Endometrium (tissue), 2 donors: ENCODE measurements at regions not wholly inside any gene's neighbourhood (a gene's known extent, or its start where the extent isn't known, plus 50 kb on each side); places are given as distances from the start of the nearest gene placed in this dataset.
"Not testable (repeated sequence)": the region's sequence is repeated elsewhere in the genome, so short reads cannot be mapped to it uniquely, and the experiment has no call there.

Experiments used
- FAIRE-seq: peaks from 2 replicates; lab custom pipeline; 2012; peaks lifted over from hg19 to GRCh38; lab: Jason Lieb, UNC
- donor health status: control.
- donor health status: control.

- FAIRE-seq = no peak
These were observed 54.4 kb upstream of the MSH6 start for GRCh38 chr2:47728551-47728950.

DNA sequence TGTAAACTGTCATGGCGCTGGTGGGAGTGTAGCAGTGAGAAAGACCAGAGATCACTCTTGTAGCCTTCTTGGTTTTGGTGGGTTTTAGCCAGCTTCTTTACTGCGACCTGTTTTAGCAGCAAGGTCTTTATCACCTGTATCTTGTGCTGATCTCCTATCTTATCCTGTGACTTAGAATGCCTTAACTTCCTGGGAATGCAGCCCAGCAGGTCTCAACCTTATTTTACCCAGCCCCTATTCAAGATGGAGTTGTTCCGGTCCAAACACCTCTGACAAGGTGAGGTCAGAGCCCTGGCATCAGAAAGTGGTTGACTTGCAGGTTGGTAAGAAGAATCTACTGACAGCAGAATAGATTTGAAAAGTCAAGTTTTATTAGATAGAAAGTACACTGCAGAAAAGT, 55.0 kb upstream of the MSH6 start:
- no peak for FAIRE-seq

DNA sequence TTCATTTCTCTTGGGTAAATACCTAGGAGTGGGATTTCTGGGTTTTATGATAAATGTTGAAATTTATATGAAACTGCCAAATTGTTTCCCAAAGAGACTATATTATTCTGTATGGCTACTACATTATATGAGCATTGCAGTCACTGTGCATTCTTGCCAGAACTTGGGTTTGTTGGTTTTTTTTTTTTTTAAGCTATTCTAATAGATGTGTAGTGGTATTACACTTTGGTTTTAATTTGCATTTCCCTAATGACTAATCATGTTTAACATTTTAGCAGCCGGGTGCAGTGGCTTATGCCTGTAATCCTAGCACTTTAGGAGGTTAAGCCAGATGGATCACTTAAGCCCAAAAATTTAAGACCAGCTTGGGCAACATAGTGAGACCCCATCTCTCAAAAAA, 56.0 kb upstream of the MSH6 start:
- not testable (repeated sequence) for FAIRE-seq

- FAIRE-seq = no peak
These were observed 57.1 kb upstream of the MSH6 start for GRCh38 chr2:47725808-47726207.

GRCh38 chr2:47724221-47724981, 58.5 kb upstream of the MSH6 start:
- no peak for FAIRE-seq

DNA sequence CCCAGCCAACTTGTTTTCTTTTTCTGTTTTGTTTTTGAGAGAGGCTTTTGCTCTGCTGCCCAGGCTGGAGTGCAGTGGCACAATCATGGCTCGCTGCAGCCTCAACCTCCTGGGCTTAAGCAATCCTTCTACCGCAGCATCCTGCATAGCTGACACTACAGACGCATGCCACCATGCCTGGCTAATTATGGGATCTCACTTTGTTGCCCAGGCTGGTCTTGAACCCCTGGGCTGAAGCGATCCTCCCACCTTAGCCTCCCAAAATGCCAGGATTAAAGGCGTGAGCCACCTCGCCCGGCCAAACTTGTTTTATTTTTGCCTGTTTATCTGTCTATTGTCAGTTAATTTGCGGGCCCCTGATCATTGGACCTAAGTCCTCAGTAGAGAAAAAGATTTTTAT, 61.6 kb upstream of the MSH6 start:
- FAIRE-seq = no peak

GRCh38 chr2:47720559-47720958, 62.4 kb upstream of the MSH6 start:
- no peak for FAIRE-seq

DNA sequence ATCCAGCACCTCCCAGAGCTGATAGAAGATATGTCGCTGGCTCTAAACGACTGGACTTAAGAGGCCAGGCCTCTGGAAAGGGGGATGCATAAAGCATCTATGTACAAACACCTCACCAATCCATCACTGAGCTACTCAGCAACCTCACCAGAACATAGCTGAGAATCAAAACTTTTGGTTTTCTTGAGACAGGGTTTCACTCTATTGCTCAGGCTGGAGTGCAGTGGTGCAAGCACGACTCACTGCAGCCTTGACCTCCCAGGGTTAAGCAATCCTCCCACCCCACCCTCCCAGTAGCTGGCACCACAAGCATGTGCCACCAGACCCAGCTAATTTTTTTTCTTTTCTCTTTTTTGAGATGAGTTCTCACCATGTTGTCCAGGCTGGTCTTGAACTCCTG, 62.9 kb upstream of the MSH6 start:
- FAIRE-seq = no peak

DNA sequence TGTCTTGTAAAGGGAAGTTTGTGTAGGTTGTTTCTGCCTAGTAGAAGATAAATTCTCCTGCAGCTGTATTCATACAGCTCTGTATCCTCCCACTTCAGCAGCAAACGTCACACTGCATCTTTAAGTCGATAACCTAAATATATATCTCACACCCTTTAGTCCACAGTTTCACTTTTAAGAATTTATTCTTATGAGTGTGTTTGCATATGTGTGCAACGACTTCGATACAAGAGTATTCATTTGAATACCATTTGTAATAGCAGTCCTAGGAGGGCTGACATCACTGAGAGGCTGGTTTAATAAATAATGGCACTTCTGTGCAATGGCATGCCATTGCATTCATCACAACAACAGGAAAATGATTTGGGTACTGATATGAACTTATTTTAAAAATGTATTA, 63.8 kb upstream of the MSH6 start:
- FAIRE-seq = no peak

- FAIRE-seq = not testable (repeated sequence)
These were observed 66.6 kb upstream of the MSH6 start for GRCh38 chr2:47716307-47716706.

DNA sequence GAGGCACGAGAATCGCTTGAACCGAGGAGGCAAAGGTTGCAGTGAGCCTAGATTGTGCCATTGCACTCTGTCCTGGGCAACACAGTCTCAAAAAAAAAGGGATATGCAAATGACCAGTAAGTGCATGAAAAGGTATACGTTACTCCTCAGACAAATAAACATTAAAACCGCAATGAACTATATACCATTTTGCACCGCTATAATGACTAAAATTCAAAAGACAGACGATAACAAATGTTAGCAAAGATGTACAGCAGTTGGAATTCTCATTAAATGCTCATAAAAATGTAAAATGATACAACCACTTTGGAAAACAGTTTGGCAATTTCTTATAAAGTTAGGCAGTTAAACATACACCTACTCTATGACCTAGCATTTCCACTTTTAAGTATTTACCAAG, 67.4 kb upstream of the MSH6 start:
- no peak for FAIRE-seq

DNA sequence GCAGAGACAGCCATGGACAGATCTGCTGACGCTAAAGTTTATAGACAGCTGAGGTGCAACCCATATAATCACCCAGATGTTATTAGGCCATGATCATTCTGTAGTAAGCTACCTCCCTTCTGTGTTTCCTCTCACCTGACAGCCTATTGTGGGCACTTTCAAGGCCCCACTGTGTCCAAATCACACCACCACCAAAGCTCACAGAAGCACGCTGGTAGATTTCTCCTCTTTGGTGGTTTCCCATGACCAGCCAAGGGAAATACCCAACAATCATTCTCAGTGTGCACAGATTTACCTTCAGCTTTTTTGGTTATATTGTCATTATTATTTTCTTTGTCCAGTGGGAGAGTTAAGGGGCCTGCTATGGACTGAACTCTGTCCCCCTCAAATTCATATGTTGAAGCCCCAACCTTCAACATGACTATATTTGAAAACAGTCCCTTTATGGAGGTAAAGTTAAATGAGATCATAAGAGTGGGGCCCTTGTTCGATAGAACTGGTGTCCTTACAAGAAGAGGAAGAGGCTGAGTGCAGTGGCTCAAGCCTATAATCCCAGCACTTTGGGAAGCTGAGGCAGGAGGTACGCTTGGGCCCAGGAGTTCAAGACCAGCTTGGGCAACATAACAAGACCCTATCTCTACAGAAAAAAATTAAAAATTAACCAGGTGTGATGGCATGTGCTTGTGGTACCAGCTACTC, 74.0 kb upstream of the MSH6 start:
- FAIRE-seq = no peak

GRCh38 chr2:47704287-47704686, 78.7 kb upstream of the MSH6 start:
- peak; percentile 75 for FAIRE-seq

DNA sequence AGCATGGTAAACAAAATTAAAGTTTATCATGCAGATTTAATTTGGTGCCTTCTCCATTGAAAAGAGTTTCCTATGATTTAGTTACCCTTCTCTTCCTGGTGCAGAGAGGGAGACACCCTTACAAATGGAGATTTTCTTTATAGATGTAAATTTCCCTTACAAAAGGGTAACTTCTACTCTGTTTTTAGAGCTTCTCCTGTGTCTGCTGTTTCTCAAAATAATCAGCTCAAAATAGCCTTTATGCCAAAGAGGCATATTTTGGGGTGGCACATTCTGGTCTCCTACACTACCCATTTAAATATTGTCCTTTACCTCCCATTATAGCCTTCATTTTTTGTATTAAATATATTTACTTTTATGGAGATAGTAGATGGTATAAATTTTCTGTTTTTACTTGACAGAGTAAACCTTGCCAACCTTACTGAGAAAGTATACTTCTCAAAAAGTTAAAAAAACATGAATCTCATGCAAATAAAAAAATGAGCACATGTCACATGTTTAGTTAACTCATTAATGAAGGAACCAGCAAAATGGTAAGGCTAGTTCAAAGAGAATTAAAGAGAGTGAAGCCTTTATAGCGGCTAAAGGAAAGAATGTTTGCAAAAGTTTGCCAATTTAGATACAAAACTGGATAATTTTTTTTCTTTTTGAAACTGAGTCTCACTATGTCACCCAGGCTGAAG, 83.3 kb upstream of the MSH6 start:
- no peak for FAIRE-seq

GRCh38 chr2:47698436-47698972, 84.4 kb upstream of the MSH6 start:
- not testable (repeated sequence) for FAIRE-seq

GRCh38 chr2:47697681-47698435, 85.1 kb upstream of the MSH6 start:
- FAIRE-seq = not testable (repeated sequence)

GRCh38 chr2:47697000-47697601, 85.8 kb upstream of the MSH6 start:
- no peak for FAIRE-seq

DNA sequence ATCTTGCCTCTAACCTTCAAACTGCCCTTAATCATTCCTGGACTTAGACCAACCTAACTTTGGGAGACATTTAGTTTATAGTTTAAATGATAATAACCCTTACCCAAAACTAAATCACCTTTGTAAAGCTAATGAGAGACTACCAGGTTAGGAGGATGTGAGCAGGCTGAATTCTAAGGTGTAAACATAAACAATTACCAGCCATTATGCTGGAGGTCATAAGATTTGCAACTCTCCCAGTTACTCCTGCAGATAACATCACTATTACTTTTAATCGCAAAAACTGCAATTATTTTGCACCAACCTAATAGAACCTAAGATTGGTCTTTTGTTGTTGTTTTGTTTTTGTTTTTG, 86.5 kb upstream of the MSH6 start:
- FAIRE-seq = no peak

DNA sequence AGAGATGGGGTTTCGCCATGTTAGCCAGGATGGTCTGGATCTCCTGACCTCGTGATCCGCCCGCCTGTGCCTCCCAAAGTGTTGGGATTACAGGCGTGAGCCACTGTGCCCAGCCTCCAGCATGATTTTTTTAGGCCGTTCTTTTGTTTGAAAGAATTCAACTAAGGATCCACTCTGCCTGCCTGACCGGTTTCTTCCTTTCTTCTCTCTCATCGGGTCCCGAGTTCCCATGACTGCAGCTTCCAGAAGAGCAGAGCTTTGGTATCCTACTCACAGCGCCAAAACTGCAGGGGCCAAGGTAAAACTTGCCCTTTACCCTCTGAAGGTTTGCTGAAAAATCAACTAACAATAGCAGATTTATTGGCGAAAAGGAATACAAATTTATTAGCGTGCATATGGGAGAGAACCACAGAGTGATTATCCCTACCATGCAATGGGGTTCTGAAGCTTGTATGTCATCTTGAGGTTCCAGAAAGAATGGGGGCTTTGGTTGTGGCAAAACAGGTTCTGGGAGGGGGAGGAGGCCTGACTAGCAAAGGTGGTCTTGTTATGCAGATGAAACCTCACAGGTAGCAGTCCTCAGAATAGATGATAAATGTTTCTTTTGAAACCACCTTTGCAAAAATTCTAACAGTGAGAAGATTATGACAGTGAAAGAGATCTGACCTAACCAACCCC, 87.0 kb upstream of the MSH6 start:
- no peak for FAIRE-seq

DNA sequence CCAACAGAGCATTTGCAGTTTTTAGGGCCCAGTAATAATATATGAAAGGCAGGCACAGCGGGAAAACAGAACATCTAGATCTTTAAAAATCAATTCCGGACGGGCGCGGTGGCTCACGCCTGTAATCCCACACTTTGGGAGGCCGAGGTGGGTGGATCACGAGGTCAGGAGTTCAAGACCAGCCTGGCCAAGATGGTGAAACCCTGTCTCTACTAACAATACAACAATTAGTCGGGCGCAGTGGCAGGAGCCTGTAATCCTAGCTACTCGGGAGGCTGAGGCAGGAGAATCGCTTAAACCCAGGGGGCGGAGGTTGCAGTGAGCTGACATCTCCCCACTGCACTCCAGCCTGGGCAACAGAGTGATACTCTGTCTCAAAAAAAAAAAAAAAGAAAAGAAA, 88.5 kb upstream of the MSH6 start:
- FAIRE-seq = not testable (repeated sequence)

- FAIRE-seq = not testable (repeated sequence)
These were observed 92.1 kb upstream of the MSH6 start for GRCh38 chr2:47690706-47691325.
